HG03135 (cell line): ENCODE measurements at regions not wholly inside any gene's neighbourhood (a gene's known extent, or its start where the extent isn't known, plus 50 kb on each side); places are given as distances from the start of the nearest gene placed in this dataset.

Source experiments
- ATAC-seq: cut with Tn5 transposase; IDR thresholded peaks from one replicate; pipeline ENCODE4 v1.9.1; 2021; ENCODE audit warnings: mild to moderate bottlenecking, moderate library complexity; ENCODE audit not compliant: unreplicated experiment

GRCh38 chr15:96882121-96882772, 551.7 kb downstream of the NR2F2 start:
- no peak for ATAC-seq

GRCh38 chr15:96887730-96888129, 557.2 kb downstream of the NR2F2 start:
- no peak for ATAC-seq

- ATAC-seq = no peak
Observed at GRCh38 chr15:96888764-96889163, 558.3 kb downstream of the NR2F2 start.

- ATAC-seq = no peak
Observed at GRCh38 chr15:96889734-96890480, 559.4 kb downstream of the NR2F2 start.

- no peak for ATAC-seq
Observed at GRCh38 chr15:96891046-96891445, 560.5 kb downstream of the NR2F2 start.

- ATAC-seq = no peak
Observed at GRCh38 chr15:96893159-96893906, 562.8 kb downstream of the NR2F2 start.

GRCh38 chr15:96894659-96895058, 564.2 kb downstream of the NR2F2 start:
- ATAC-seq = no peak

- no peak for ATAC-seq
Observed at GRCh38 chr15:96896766-96897165, 566.3 kb downstream of the NR2F2 start.

GRCh38 chr15:96914081-96914480, 583.6 kb downstream of the NR2F2 start:
- ATAC-seq = no peak

- no peak for ATAC-seq
Observed at GRCh38 chr15:96916750-96917149, 586.2 kb downstream of the NR2F2 start.

GRCh38 chr15:96924570-96924969, 594.1 kb downstream of the NR2F2 start:
- no peak for ATAC-seq

- ATAC-seq = no peak
Observed at GRCh38 chr15:96947296-96948229, 617.1 kb downstream of the NR2F2 start.

GRCh38 chr15:96948981-96949380, 618.5 kb downstream of the NR2F2 start:
- ATAC-seq = no peak

GRCh38 chr15:96958721-96959120, 628.2 kb downstream of the NR2F2 start:
- ATAC-seq = no peak

GRCh38 chr15:96959501-96959900, 629.0 kb downstream of the NR2F2 start:
- ATAC-seq = no peak

GRCh38 chr15:96960711-96961480, 630.4 kb downstream of the NR2F2 start:
- ATAC-seq = no peak

GRCh38 chr15:96966554-96966953, 636.1 kb downstream of the NR2F2 start:
- no peak for ATAC-seq

- no peak for ATAC-seq
Observed at GRCh38 chr15:96969732-96970710, 639.5 kb downstream of the NR2F2 start.

GRCh38 chr15:96972201-96972600, 641.7 kb downstream of the NR2F2 start:
- ATAC-seq = no peak
